Hepatocyte (in vitro differentiated cells): ENCODE measurements at regions not wholly inside any gene's neighbourhood (a gene's known extent, or its start where the extent isn't known, plus 50 kb on each side); places are given as distances from the start of the nearest gene placed in this dataset.

ENCODE experiments used
- CTCF ChIP-seq: fragments of 200-600 bp; sonication (generic); IDR thresholded peaks from 2 replicates; pipeline ENCODE4 v1.5.1; 2016; ENCODE audit warnings: antibody characterized with exemption, mild to moderate bottlenecking; ENCODE audit not compliant: poor library complexity
- EZH2 ChIP-seq: fragments of 200-600 bp; sonication (generic); IDR thresholded peaks from 2 replicates; pipeline ENCODE4 v1.6.1; 2016; ENCODE audit warnings: antibody characterized with exemption, mild to moderate bottlenecking, borderline replicate concordance
- EZH2phosphoT487 ChIP-seq: fragments of 200-600 bp; sonication (generic); IDR thresholded peaks from one replicate; pipeline ENCODE4 v1.6.1; 2018; ENCODE audit warnings: antibody characterized with exemption, mild to moderate bottlenecking, low read depth, moderate library complexity; ENCODE audit not compliant: unreplicated experiment, severe bottlenecking

DNA sequence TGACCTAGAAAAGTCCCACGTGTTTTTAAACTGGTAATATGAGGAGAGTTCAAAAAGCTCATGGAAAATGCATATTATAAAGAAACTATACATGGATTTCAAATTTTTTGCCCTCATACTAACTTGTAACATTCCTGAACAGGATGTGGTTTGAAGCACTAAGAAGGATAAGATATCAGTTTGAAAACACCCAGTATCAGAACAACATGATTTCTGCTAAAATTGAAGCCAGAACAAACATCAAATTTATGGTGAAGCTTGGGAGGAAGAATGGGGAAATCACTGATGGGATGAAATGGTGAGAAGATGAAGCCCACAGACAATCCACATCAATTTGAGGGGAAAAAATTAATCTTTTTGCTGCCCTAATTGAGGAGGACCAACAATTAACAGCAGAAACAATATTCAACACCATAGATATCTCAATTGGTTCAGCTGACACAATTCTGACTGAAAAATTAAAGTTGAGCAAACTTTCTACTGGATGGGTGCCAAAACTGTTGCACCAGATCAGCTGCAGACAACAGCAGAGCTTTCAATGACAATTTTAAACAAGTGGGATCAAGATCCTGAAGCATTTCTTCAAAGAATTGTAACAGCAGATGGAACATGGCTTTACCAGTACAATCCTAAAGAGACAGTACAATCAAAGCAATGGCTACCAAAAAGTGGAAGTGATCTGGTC lies 113.2 kb upstream of the SNX2 start:
- TF ChIP-seq EZH2, result no peak
- no peak for TF ChIP-seq CTCF
- TF ChIP-seq EZH2phosphoT487, result no peak
